HG03097 (cell line): ENCODE measurements at regions not wholly inside any gene's neighbourhood (a gene's known extent, or its start where the extent isn't known, plus 50 kb on each side); places are given as distances from the start of the nearest gene placed in this dataset.

Experiments used
- ATAC-seq: cut with Tn5 transposase; IDR thresholded peaks from one replicate; pipeline ENCODE4 v1.9.1; 2021; ENCODE audit not compliant: unreplicated experiment, low FRiP score

DNA sequence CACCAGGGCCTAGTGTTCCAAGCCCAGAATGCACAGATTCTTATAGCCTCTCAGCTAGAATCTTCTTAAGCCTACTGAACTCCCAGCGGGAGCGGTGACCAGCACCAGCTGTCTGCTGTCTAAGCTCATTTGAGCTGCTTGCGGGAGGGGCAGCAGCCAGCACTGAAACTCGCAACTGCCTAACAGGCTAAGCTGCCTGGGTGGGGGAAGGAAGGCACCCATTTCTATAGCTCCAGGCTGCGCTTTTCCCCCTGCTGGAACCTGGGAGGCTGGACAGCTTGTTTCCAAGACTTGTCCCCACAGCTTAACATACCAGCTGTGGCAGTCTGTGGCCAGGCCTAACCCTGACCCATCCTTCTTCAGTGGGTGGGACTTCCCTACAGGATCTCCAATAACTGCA is 512.9 kb downstream of the EFNA5 start:
- no peak for ATAC-seq

DNA sequence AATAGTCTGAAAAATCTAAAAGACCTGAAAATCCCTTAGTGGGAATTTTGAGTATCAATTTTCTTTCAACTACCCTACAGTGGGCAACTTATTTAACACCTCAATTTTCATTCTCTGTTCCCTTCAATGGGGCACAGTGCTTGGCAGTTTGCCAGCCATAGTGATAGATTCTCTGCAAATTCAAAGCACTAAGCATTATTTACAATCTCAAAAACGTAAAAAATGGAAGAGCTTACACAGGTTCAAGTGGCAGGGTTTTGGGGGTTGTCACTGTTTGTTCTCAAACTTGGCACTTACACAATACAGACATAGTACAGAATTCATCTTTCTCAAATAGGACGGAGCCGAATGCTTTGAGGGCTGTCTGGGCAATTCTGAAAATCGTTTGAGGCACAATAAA is 515.0 kb downstream of the EFNA5 start:
- ATAC-seq = no peak

DNA sequence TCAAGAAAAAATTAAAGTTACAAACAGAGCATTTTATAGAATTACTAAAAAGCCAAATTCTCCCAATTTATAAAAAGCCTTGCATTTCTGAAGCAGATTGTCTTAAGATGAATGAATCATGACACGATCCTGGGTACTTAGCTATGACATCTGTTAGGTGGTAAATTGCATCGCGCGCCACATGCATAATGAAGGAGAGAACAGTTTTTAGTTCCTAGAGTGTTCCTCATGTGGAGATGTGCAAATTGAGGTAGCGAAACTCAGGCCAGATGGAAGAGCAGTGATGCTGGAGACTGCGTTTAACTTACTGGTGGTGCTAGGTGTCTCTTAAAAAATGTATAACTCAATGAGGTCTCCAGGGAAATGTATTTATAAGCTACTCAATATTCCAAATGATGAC is 516.1 kb downstream of the EFNA5 start:
- no peak for ATAC-seq

DNA sequence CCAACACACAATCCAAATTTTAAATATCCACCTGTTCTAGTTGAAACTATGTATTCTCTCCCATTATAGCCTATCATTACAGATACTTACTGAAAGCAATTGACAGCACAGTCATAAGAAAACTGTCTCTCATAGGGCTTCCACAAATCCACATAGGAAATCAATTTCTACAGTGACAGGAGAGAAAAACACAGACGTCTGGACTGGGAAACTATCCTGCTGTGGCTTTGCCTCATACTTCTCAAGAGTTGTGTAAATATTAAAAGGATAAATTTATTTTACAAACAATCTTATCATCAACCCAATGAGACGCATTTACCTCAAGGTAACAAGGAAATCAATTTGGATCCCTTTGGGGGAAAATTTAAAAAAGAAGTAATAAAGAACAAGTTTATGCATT is 517.5 kb downstream of the EFNA5 start:
- ATAC-seq = no peak

DNA sequence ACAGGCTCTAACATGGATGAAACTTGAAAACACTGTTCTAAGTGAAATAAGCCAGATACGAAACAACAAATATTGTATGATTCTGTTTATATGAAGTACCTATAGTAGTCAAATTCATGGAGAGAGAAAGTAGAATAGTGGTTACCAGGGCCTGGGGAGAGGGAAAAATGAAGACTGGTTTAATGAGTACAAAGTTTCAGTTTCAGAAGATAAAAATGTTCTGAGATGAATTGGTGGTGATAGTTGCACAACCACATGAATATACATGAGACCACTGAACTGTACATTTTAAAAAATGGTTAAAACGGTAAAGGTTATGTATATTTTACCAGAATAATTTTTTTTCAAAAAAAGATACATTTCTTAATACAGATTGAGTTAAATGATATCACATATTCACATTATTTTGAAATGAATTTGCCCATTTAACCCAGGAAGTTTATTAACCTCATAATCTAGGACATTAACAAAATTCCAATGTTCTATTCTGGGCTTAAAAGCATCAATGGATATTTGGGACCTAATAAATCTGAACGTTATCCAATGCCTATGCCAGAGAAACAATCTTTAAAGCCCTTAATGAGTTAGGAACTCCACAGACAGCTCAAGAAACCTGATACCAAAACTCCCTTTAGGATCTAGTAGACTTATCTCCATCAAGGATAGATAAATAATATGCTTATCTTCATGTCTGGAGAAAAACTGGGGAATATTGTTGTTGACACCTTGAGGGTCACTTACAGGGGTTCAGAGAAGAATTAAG is 521.3 kb downstream of the EFNA5 start:
- peak; percentile 99 for ATAC-seq

DNA sequence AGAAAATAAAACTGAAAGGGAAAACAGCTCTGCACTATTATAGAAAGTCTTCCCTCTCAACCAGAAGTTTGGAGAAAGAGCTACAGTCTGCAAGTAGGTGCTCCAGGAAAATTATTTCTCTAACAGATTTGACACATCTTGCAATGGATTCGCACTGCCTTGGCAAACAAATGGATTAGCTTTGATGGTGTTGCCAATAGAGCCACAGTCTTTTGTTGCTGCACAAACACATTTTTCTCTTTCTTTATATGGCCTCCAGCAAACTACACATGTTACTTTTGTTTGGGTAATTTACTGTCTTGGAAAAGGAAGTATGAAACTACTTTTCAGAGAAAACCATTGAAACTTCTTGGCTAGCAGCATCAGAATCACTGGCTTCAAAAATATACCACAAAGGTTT is 523.1 kb downstream of the EFNA5 start:
- ATAC-seq = no peak

DNA sequence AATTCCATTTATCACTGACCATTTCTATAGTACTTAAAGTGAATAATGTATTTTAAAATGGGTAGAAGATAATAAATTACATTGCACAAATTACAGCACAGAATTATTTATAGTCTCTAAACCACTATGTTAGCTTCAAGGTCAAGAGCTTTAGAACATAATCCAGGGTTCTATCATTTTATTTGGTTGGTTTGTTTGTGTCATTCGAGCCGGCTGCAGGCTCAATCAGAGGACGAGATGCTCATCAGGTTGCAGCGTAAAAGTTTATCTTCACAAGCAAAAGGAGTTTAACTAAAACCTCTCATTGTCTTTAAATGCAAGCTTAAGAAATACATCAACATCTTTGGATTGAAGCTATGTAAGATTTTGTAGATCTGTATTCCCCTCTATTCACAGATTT is 523.8 kb downstream of the EFNA5 start:
- no peak for ATAC-seq

DNA sequence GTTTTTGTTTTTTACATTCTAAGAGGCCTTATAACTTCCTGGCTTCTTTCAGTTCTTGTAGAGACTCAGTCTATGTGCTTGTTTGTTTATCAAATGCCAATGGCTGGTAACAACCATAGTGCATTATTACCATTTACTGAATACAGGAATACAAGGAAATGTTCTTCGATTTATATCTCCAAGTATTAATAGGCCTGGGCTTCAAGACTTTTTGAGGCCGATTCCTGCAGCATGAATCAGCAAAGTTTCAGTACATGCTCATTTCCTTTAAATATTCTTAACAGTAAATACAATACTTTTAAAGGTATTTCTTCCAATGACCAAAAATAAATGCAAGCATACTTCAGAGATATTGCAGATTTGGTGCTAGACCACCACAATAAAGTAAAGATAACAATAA is 535.3 kb downstream of the EFNA5 start:
- no peak for ATAC-seq

DNA sequence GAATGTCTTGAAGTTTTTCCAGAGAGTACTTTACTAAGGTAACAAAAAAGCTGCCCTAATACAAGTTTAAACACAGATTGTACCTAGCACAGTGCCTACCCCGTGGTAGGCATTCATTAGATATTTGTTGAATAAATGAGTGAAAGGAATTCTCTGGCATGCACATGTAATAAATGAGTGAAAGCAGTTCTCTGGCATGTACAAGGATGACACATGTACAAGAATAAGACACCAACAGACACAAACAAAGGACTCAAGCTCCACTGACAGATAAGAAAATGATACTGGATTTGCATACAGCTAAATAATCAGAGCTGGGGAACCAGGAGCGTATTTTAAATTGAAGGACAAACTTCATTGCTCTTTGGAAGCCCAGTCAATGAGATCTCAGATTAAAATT is 535.8 kb downstream of the EFNA5 start:
- ATAC-seq = no peak

DNA sequence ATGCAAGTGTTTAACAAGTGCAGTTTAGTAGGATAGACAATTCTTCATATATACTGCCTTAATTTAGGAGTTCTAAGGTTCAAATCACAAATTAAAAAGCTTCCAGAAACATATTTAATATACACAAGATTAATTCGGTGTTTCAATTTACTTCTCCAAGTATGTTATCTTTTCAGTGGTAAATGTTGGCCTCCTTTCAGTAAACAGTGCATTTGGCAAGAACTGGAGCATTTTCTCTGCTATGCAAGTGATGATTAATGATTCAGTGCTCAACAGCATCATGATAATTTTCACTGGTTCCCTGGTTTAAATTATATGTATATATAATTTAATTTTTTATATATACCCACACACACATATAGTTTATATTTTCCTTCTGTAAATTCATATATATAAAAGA is 541.7 kb downstream of the EFNA5 start:
- no peak for ATAC-seq

DNA sequence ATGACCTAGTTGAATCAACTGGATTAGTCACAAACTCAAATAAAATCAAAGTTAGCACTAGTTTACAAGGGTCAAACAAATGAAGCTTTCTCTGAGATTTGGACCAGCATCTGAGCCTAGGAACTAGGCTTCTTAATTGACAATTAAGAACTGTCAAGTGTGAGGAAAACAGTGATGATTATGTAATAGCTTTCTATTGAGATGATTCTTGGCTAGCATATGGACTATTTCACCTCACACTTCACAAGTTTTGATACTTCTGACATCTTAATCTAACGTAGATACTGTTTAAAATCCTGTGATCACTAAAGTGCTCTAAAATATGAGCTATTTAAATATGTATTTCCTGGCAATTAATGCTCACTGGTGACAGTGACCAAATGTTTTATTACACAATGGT is 542.9 kb downstream of the EFNA5 start:
- no peak for ATAC-seq

DNA sequence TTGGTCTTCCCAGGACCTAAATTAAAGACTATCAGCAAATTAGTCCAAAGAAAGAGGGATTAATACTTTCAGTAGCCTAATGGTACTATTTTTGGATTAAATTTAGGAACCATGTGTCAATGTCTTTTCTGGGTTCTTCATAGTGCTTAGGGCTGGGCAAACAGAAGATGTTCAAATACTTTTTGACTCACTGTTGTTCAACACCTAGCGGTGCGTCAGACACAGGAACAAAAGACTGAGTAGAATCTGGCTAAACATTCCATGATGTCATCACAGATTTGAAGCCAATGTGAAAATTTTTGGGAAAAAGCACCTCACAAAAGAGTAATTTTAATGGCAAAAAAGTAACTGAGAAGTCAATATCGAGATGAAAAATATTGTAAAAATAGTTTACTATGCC is 544.4 kb downstream of the EFNA5 start:
- ATAC-seq = no peak

DNA sequence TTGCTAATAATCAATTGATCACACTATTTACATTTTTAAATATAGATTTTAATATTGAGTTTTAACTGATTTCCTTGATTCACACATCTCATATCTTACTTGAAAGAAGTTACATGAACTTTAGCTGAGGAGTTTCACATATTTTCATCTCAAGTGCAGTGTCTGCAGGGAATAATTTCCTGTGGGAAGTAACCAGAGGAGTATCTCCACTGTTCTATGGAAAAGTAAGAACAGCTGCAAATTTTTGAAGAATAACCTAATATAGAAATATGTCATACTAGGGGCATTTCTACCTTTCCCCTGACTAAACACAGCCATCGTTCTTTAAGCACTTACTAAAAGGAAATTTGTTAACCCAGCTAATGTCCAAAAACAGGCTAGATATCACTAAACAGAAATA is 546.4 kb downstream of the EFNA5 start:
- no peak for ATAC-seq

DNA sequence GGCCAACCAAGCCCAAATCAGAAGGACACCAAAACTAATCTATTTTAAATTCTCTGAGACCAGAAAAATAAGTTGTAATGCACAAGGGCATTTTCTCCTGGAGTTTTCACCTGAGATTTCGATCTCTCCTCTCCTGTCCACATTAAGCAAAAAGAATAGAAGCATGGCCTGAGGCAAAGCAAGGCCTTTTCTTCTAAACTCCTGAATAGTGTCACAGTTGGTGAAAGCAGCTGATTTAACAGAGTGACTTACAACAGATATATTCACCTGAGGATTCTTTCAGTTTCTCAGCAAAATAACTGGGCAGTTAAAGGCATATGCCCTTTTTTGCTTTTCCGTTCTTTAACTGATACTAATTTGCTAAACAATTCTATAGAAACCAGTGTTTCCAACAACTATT is 547.7 kb downstream of the EFNA5 start:
- no peak for ATAC-seq

DNA sequence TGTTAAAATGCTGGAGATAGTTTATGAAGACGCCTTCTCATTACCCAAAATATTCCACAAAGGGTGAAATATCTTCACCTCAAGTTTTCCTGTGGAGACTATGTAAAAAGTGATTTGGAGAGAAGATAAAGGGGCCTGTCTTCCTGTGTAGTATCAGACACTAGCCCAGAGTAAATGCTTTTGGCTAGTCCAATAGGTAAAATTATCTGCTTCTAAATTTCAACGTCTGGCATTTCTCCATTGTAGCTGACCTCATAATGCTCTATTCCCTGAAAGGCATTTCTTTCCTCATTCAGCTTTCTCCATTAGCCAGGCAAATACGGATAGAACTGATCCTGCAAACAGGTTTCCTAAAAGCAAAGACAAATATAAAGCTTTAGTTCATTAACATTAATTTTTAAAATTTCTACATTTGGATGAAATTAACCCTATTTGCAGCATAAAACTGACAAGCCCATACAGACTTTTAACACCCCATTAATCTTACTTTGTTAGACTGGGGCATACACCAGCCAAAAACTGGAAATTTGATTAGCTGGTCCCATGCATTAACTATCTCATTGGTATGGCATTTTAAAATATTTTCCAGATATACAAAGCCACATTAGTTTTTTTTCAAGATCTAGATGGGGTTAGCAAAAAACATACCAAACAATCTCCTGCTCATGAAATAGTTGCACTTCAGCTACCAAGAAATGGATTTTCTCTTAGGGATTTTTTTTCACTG is 548.8 kb downstream of the EFNA5 start:
- no peak for ATAC-seq

DNA sequence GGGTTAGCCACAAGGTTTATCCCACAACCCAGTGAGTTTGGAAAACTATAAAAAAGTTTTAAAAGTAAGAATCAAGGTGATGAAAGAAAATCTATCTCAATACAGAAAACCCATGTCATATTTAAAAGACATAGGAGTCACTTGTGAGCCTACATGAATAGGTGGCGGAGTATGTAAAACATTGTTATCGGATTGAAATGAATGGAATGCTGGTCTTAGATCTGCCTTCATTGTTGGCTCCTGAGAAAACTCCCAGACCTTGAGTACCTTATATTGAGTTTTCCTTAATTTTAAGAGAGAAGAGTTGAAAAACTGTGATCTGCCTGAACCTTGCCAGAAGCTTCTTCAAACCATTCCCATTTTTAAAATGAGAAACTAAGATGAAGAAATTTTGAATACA is 551.1 kb downstream of the EFNA5 start:
- ATAC-seq = no peak

DNA sequence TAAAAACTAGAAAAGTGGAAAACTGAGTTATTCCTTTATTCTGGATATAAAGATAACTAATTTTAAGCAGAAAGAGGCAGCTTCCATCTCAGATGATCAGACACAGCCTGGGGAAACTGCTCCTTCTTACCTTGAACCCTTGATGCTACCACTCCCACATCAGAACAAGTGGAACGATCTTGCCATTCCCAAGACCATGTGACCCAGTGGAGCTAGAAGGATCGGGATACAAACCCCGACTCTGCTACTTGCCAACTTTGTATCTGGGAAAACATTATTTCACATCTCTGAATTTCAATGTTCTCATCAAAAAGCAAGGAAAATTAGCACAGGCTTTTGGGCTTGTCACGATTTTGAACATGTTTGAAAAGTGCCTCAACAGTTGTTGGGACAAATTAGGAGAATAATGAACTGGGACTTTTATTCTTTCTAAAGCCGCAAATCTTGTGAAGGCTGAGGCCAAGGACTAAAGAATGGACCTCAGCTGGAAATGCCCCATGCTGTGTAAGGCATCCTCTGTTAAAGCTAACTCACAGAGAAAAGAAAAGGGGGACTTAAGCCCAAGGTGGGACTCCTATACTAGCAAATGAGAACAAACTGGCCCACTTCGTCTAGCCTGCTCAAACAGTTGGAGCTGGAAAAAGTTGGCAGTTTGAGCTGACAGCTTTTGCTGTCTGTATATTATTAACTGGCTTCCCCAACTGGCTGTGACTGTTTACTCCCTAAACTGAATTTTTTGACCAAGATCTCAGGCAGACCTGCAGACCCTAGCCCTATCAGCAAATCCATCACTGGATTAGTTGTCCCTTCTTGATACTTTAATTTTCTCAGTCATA is 552.3 kb downstream of the EFNA5 start:
- no peak for ATAC-seq

DNA sequence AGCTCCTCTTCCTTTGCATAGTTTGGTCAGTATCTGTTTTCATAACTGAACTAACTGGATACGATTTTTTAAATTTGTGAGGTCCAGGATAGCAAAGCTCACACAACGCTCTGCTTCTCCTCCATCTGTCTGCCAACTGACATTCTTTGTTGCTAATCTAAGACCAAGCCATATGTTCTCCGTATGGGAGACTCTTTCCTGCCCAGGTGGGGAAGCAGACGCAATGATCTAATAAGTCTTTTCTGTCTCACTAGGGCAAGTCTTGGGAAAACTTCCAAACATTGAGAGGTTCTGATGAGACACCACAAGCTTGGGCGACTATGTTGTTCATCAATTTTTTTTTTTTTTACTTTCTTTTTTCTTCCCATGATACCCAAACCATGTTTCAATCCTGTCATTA is 558.5 kb downstream of the EFNA5 start:
- no peak for ATAC-seq

DNA sequence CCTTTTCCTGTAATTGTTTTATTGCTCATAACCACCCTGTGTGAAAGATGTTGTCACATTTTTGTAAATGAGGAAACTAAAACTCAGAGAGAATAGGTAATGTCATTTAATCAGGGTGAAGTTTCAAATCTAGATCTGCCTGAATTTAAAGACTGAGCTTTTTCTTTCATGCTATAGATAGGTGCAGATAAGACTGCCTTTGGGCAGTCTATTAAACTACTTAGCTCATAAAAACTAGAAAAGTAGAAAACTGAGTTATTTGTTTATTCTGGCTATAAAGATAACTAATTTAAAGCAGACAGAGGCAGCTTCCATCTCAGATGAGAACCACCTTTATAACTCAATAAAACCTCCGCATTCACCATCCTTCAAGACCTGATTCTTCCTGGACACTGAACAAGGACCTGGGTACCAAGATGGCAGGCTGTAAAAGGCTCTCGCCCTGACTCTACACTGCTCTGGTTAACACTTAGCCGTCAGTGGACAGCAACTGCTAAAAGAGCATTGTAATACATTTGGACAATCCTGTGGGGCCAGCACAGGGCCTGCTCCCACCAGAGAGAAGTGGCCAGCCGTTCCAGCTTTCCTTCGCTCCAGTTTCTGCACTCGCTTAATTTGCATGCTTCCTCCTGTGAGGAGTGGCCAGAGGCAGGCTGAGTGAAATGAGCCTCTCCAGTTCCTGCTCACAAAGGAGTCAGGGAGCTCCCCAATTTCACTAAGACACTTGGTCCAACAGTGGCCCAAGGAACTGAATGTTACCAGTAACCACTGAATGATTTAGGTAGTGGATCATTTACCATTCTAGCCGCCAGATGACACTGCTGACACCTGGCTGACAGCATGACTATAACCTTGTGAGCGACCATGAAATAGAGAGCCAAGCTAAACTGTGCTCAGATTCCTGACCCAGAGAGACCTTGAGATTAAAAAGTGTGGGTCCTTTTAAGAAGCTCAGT is 566.4 kb downstream of the EFNA5 start:
- peak; percentile 61 for ATAC-seq

DNA sequence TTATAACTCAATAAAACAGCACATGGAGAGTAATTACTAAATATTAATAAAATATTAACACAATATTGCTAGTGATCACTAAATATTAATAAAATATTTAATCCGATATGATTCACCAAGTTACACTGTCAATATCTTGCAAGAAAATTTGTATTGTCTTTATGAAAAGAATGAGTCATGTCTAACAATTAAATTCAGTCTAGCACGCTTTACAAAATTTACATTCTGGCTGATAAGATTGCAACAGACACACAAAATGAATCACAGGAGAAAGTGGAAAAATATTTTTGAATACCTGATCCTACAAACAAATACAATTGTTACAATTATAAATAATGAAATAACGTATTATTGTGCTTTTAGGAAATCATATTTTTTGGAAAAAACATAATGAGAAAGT is 567.2 kb downstream of the EFNA5 start:
- no peak for ATAC-seq
